Mesodermal cell (in vitro differentiated cells): ENCODE measurements at regions not wholly inside any gene's neighbourhood (a gene's known extent, or its start where the extent isn't known, plus 50 kb on each side); places are given as distances from the start of the nearest gene placed in this dataset.

Experiments used
- H3K27ac ChIP-seq: 2 replicates; pipeline ENCODE4 v1.7.0; 2013; ENCODE audit warnings: mild to moderate bottlenecking, low read depth, low read length, moderate library complexity; ENCODE audit not compliant: severe bottlenecking
- H3K36me3 ChIP-seq: 2 replicates; pipeline ENCODE4 v1.7.1; 2013; ENCODE audit warnings: mild to moderate bottlenecking, low read length, moderate library complexity; ENCODE audit not compliant: control insufficient read depth, insufficient read depth
- H3K4me1 ChIP-seq: one replicate; pipeline ENCODE4 v1.7.1; 2013; ENCODE audit warnings: mild to moderate bottlenecking, low read length; ENCODE audit not compliant: insufficient read depth, control insufficient read depth, poor library complexity, severe bottlenecking
- H3K4me3 ChIP-seq: 2 replicates; pipeline ENCODE4 v1.7.0; 2013; ENCODE audit warnings: low read length, control low read depth, mild to moderate bottlenecking; ENCODE audit not compliant: insufficient read depth, poor library complexity, severe bottlenecking; ENCODE audit errors: extremely low read depth
- H3K9me3 ChIP-seq: 2 replicates; pipeline ENCODE4 v1.7.1; 2013; ENCODE audit warnings: mild to moderate bottlenecking, low read length, moderate library complexity; ENCODE audit not compliant: control insufficient read depth
- WGBS, 2 experiments: methylation state at CpG; one replicate each; pipeline ENCODE4 v1.1.5; 2013; ENCODE audit warnings: missing lambda C conversion rate in 2 of 2; ENCODE audit not compliant: insufficient coverage in 2 of 2; 5-methylcytosine and 5-hydroxymethylcytosine counted together

DNA sequence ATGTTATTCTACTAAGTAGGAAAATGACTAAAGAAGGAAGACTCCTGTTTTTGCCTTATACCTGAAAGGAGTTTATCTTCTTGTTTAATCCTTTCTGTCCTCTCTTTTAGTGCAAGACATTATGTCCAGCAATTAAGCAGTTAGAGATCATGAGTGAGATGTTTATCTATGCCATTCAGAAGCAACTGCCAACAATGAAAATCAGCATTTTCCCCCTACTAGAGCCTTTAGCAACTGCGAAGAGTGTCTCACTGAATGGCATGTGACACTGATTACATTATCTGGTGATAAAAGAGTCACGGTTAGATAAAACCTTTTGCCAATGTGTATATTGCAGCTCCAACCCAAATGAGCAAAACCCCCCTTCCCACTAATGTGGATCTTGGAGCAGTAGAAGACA lies 357.7 kb upstream of the SYT4 start:
- no peaks in the 10 kb centered on the region for H3K9me3 ChIP-seq
- H3K4me1 ChIP-seq, result no peaks in the 10 kb centered on the region
- WGBS, 2 experiments, result 100% methylated on average over 1 of the region's 2 CpGs; no CpG with 5 or more reads in 1 of the 2 experiments
- no peak overlapping the region for H3K27ac ChIP-seq
- no peaks in the 10 kb centered on the region for H3K36me3 ChIP-seq
- no peak overlapping the region for H3K4me3 ChIP-seq

DNA sequence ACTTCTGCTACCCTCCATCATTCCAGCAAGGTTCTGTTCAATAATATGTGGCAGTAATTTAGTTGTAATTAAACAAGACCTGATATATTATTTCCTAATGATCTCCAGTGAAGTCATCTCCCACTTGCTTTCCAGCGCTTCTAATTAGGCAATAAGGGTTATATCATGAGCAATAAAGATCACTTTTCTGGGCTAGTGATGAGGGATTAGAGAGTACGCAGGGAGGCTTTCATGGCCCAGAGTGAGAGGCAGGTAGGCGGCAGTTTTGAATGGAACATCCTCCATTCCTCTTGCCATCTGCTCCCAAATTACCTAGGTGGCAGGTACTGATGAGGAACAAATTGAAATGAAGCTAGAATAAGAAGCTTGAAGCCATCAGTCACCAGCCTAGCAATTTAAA lies 358.1 kb upstream of the SYT4 start:
- WGBS, 2 experiments, result 95% methylated on average over 3 of the region's 3 CpGs; no CpG with 5 or more reads in 1 of the 2 experiments
- Histone ChIP-seq H3K4me3 (no peak overlapping the region), H3K36me3 (no peaks in the 10 kb centered on the region), H3K27ac (no peak overlapping the region), H3K4me1 (no peaks in the 10 kb centered on the region), H3K9me3 (no peaks in the 10 kb centered on the region)

DNA sequence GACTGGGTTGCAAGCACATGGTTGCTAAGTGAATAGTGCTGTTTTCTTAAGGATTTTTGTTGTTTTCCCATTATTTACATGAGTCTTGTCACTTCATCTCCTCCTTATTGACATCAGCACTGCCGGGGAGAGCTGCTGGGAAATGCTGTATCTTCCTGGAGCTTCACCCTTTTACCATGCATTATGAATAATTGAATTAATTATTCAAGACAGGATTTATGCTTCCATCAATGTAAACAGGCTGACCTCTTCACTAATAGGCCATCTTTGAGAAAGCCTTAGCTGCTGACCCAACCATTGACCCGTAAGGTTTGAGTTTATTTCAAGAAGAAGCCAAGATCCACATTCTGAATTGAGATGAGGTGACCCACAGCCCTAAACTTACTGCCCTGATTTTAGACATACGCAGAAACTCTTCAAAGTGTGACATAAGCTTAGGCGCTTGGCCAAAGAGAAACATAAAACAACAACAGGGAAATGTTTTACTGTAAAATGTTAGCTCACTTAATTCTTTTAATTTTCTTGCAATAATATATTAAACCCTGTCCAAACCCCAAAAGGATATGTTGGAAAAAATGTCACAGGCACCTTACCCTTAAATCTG lies 365.5 kb upstream of the SYT4 start:
- no peaks in the 10 kb centered on the region for H3K4me1 ChIP-seq
- no peaks in the 10 kb centered on the region for H3K36me3 ChIP-seq
- no peak overlapping the region for H3K27ac ChIP-seq
- WGBS, 2 experiments, result 100% methylated on average over 1 to 2 of the region's 4 CpGs
- H3K4me3 ChIP-seq, result no peak overlapping the region
- H3K9me3 ChIP-seq, result no peaks in the 10 kb centered on the region

DNA sequence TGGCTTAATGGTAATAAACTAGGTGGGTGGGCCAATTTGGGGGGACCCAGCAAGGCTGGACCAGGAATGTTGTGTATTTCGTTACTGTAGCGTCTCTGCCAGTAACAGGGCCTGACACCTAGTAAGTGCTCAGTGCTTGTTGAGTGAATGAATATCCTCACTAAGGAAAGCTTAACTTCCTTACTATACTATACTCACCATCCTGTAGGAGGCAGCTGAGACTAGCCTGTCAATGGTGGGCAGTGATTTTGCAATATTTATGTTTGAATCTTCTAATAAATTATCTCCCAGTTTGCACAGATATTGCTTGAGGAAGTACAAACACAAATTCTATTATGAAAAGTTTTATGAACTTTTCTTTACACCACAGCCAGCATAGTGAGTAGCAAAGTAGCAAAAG lies 370.7 kb upstream of the SYT4 start:
- H3K4me1 ChIP-seq, result no peaks in the 10 kb centered on the region
- no CpG with 5 or more reads among the region's 2 CpGs for WGBS, 2 experiments
- no peak overlapping the region for H3K4me3 ChIP-seq
- H3K36me3 ChIP-seq, result no peaks in the 10 kb centered on the region
- peaks cover 9% of the 10 kb centered on the region for H3K9me3 ChIP-seq
- H3K27ac ChIP-seq, result no peak overlapping the region

DNA sequence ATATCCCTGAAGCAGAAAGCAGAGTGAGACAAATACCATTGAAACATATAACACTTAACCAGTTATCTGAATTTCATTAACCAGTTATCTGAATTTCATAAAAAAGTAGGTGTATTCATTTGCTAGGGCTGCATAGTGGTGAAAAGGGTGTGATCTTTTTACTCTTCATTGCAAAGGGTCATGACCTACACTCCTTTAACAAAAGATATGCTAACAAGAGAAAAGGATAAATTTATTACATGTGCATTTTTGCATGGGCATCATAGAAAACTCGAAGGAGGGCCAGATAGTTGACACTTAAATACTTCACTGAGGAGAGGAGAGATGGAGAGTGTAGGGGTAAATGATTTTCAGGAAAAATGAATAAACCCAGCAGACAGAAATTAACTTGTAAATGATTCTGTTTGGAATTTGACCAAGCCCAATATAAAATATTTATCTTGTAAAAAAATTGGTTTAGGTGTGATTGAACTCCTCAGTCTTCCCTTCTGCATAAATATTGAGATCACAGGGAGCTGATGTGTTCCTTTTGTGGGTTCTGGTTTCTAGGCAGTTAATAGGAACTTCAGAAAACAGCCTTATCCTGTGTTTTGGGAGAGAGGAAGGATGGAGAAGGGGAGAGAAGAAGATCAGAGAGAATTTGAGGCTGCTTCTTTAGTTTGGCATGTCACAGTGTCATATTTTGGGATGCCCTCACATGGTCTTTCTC lies 372.5 kb upstream of the SYT4 start:
- Histone ChIP-seq H3K4me1 (no peaks in the 10 kb centered on the region), H3K4me3 (no peak overlapping the region), H3K9me3 (peaks cover 9% of the 10 kb centered on the region), H3K27ac (no peak overlapping the region), H3K36me3 (no peaks in the 10 kb centered on the region)
- 40 to 88% methylated on average over 1 of the region's 1 CpG for WGBS, 2 experiments

DNA sequence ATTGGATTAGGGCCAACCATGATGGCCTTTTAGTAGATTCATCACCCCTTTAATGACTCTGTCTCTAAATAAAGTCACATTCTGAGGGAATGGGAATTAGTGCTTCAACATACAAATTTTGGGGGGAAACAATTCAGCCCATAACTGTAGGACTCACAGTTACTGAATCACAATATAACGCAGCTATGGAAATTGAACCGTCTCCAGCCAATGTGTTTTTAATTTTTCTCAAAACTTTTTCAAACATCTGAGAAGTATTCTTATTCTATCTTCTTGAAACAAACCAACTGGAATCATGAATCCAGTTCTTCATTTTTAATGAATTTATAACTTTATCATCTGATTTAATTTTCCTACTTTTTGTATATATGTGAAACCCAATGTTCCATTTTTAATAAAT lies 373.1 kb upstream of the SYT4 start:
- Histone ChIP-seq H3K4me1 (no peaks in the 10 kb centered on the region), H3K27ac (no peak overlapping the region), H3K4me3 (no peak overlapping the region), H3K9me3 (peaks cover 9% of the 10 kb centered on the region), H3K36me3 (no peaks in the 10 kb centered on the region)
- 60% methylated on average over 1 of the region's 2 CpGs; no CpG with 5 or more reads in 1 of the 2 experiments for WGBS, 2 experiments

DNA sequence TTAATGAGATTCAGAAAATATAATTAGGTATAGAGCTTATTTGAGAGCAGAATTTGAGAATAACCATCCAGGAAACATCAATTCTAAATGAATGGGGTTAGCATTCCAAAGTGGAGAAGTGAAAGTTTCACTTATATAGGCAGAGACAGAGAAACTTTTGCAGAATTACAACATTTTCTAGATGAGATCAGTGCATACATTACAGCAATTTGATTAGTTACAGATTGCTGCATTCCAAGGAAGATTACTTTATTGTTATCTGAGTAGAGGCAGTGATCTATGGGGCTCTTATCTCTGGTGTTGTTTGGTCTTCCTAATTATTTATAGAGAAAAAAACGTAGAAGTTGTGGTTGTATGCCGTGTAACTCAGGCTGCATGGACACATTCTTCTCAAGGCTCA lies 373.8 kb upstream of the SYT4 start:
- H3K4me1 ChIP-seq, result no peaks in the 10 kb centered on the region
- H3K27ac ChIP-seq, result no peak overlapping the region
- no CpG with 5 or more reads among the region's 2 CpGs for WGBS, 2 experiments
- H3K36me3 ChIP-seq, result no peaks in the 10 kb centered on the region
- H3K9me3 ChIP-seq, result peaks cover 9% of the 10 kb centered on the region
- no peak overlapping the region for H3K4me3 ChIP-seq

DNA sequence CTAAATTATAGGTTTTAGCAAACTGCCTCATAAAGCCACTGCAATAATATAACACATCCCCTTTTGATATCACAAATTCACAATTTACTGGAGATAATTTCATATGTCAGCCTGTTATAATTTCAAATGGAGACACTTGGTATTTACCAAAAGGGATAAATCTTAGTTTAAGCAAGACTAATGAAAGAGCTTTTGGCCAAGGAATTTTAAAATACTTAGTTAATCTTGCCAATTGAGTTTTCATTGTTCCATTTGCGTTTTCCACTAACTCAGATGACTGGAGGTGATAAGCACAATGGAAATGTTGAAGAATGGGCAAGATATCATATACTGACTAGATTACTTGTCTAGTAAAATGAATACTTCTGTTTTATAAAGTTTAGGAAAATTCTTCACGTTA lies 379.3 kb upstream of the SYT4 start:
- no CpG with 5 or more reads among the region's 2 CpGs for WGBS, 2 experiments
- Histone ChIP-seq H3K4me1 (peaks cover 7% of the 10 kb centered on the region), H3K4me3 (no peak overlapping the region), H3K9me3 (peaks cover 8% of the 10 kb centered on the region), H3K27ac (no peak overlapping the region), H3K36me3 (no peaks in the 10 kb centered on the region)

DNA sequence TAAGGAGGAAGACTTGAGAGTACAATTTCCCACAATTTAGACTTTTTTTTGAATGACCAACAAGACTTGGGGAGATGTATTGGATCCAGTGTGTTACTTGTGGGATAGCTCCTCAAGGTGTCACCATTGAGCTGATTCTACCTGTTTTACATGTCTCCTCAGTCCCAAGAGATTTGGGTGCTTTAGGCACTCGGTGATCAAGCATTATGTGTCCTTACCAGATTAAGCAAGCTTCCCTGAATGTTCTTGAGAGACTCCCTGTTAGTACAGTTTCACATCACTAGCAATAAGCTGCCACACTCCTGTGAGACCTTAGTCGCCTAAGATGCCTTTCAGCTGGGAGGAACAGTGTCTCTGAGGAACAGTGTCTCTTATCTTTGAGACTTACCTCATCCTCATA lies 384.3 kb upstream of the SYT4 start:
- Histone ChIP-seq H3K36me3 (no peaks in the 10 kb centered on the region), H3K4me1 (peaks cover 22% of the 10 kb centered on the region), H3K27ac (no peak overlapping the region), H3K9me3 (no peaks in the 10 kb centered on the region), H3K4me3 (no peak overlapping the region)
- 50 to 80% methylated on average over 1 of the region's 2 CpGs for WGBS, 2 experiments

DNA sequence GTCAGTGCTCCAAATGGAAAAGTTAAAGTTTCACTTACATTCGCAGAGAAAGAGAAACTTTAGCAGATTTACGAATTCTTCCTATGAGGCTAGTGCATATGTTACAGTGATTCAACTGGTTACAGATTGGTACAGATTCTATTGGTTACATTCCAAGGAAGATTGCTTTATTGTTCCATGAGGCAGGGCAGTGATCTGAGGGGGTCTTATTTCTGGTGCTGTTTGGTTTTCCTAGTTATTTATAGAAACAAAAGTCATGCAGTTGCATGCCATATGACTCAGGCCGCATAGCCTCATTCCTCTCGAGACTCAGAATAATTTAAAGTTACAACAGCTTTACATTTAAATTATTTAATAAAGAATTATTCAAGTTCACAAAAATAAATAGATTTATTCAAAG lies 385.4 kb upstream of the SYT4 start:
- 86 to 100% methylated on average over 2 of the region's 4 CpGs for WGBS, 2 experiments
- no peaks in the 10 kb centered on the region for H3K36me3 ChIP-seq
- H3K4me1 ChIP-seq, result peaks cover 18% of the 10 kb centered on the region
- no peak overlapping the region for H3K4me3 ChIP-seq
- peak overlapping the region; percentile 74 for H3K27ac ChIP-seq
- H3K9me3 ChIP-seq, result no peaks in the 10 kb centered on the region

DNA sequence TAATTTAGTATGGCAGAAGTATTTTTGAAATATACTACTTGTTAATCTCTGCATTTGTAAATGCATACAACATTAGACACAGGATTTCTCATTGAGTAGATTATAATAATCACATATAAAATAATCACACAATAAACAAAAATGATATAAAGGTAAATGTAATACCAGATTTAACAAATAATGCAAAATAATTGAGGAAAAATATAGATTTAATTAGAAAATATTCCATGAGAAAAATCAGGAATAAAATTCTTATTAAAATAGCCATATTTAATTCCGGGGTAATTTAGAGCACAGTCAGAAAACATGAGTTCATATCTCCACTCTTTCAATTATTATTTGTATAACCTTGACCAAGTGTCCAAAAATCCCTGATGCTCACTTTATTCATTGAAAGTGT lies 385.9 kb upstream of the SYT4 start:
- Histone ChIP-seq H3K27ac (no peak overlapping the region), H3K4me1 (peaks cover 15% of the 10 kb centered on the region), H3K9me3 (no peaks in the 10 kb centered on the region), H3K4me3 (no peak overlapping the region), H3K36me3 (no peaks in the 10 kb centered on the region)
- WGBS, 2 experiments, result no CpG with 5 or more reads among the region's 1 CpG
